H1 (cell line): ENCODE measurements at regions not wholly inside any gene's neighbourhood (a gene's known extent, or its start where the extent isn't known, plus 50 kb on each side); places are given as distances from the start of the nearest gene placed in this dataset.

Experiments used
- CTCF ChIA-PET: fragments of 300-600 bp; sonication (Branson Sonifier 250); formaldehyde crosslinking; loops from one replicate; lab custom pipeline; 2021; ENCODE audit not compliant: partially characterized antibody; lab: Charles Lee
- POLR2A ChIA-PET: fragments of 300-600 bp; sonication (Branson Sonifier 250); formaldehyde crosslinking; loops from one replicate; lab custom pipeline; 2021; ENCODE audit warnings: inconsistent platforms; ENCODE audit not compliant: partially characterized antibody; lab: Charles Lee
- DNase-seq, 2 experiments: peaks; one replicate each; pipeline versions ENCODE4 v3.0.0 to v3.0.0-alpha.2; 2010 to 2022; ENCODE audit warnings: low spot score in 2 of 2, low read depth in 1 of 2, mixed read lengths in 1 of 2
- FAIRE-seq: peaks from 2 replicates; lab custom pipeline; 2011; peaks lifted over from hg19 to GRCh38; lab: Jason Lieb, UNC
- H2AFZ ChIP-seq: 2 replicates; pipeline ENCODE4 v1.8.1; 2012; ENCODE audit warnings: low read length, inconsistent platforms
- H2AK5ac ChIP-seq: 2 replicates; pipeline ENCODE4 v1.6.1; 2013; ENCODE audit warnings: low read depth, low read length
- H2BK120ac ChIP-seq: replicated peaks from 2 replicates; pipeline ENCODE3; 2013; ENCODE audit warnings: low read depth, low read length, inconsistent platforms
- H2BK12ac ChIP-seq: 2 replicates; pipeline ENCODE4 v1.6.1; 2013; ENCODE audit warnings: low read depth, low read length
- H2BK15ac ChIP-seq: 2 replicates; pipeline ENCODE4 v1.6.1; 2013; ENCODE audit warnings: low read length
- H2BK20ac ChIP-seq: 2 replicates; pipeline ENCODE4 v1.6.1; 2013; ENCODE audit warnings: low read length
- H2BK5ac ChIP-seq: 2 replicates; pipeline ENCODE4 v1.6.1; 2013; ENCODE audit warnings: low read depth, low read length
- H3K14ac ChIP-seq: 2 replicates; pipeline ENCODE4 v1.6.1; 2013; ENCODE audit warnings: inconsistent platforms; ENCODE audit not compliant: insufficient read length
- H3K18ac ChIP-seq: 2 replicates; pipeline ENCODE4 v1.6.1; 2013; ENCODE audit warnings: low read length; ENCODE audit errors: extremely low read depth
- H3K23ac ChIP-seq: 2 replicates; pipeline ENCODE4 v1.6.1; 2013; ENCODE audit warnings: inconsistent platforms; ENCODE audit not compliant: insufficient read length
- H3K23me2 ChIP-seq: 2 replicates; pipeline ENCODE4 v1.6.1; 2013; ENCODE audit warnings: low read depth, low read length
- H3K27ac ChIP-seq: 2 replicates; pipeline ENCODE4 v1.6.1; 2011; ENCODE audit warnings: low read depth, low read length, inconsistent platforms
- H3K27me3 ChIP-seq, 4 experiments: replicated peaks in 1 of 4; 1 replicate in 1 of 4; 2 replicates in 3 of 4; pipeline versions ENCODE4 v1.6.1 to v1.8.1; 2011 to 2013; ENCODE audit warnings: low read length in 3 of 4, mild to moderate bottlenecking in 3 of 4, inconsistent platforms in 2 of 4, mixed read lengths in 2 of 4, moderate library complexity in 1 of 4; ENCODE audit not compliant: control insufficient read depth in 3 of 4, insufficient read depth in 3 of 4; ENCODE audit errors: extremely low read depth in 1 of 4
- H3K36me3 ChIP-seq, 4 experiments: 2 replicates each; pipeline versions ENCODE4 v1.6.1 to v1.8.1; 2011 to 2013; ENCODE audit warnings: mild to moderate bottlenecking in 4 of 4, low read length in 3 of 4, moderate library complexity in 2 of 4, control low read depth in 1 of 4, inconsistent platforms in 1 of 4; ENCODE audit not compliant: insufficient read depth in 4 of 4, control insufficient read depth in 2 of 4
- H3K4ac ChIP-seq: replicated peaks from 2 replicates; pipeline ENCODE3; 2013; ENCODE audit warnings: low read length, low read depth, mixed read lengths, inconsistent platforms; ENCODE audit not compliant: insufficient read length
- H3K4me1 ChIP-seq, 4 experiments: replicated peaks in 1 of 4; 1 replicate in 1 of 4; 2 replicates in 3 of 4; pipeline versions ENCODE4 v1.6.1 to v1.8.1; 2011 to 2013; ENCODE audit warnings: low read length in 3 of 4, inconsistent platforms in 2 of 4, mixed read lengths in 1 of 4; ENCODE audit not compliant: insufficient read depth in 4 of 4, control insufficient read depth in 3 of 4
- H3K4me2 ChIP-seq, 2 experiments: 2 replicates each; pipeline versions ENCODE4 v1.6.1 to v1.8.1; 2011 to 2013; ENCODE audit warnings: low read depth in 2 of 2, low read length in 2 of 2, control low read depth in 1 of 2, inconsistent platforms in 1 of 2, mild to moderate bottlenecking in 1 of 2; ENCODE audit not compliant: insufficient read depth in 1 of 2
- H3K4me3 ChIP-seq, 4 experiments: fragments of 200-600, 300-600 bp in 1 of 4; sonication (generic), shearing (Covaris generic), sonication (Bioruptor Twin) in 1 of 4; 2 replicates each; pipeline versions ENCODE4 v1.5.1 to v1.8.1; 2011 to 2016; ENCODE audit warnings: low read length in 4 of 4, low read depth in 3 of 4, control low read depth in 2 of 4, inconsistent platforms in 2 of 4, mild to moderate bottlenecking in 2 of 4, mixed read lengths in 1 of 4, moderate library complexity in 1 of 4; ENCODE audit not compliant: insufficient read depth in 2 of 4; ENCODE audit errors: extremely low read depth in 1 of 4
- H3K56ac ChIP-seq: replicated peaks from 2 replicates; pipeline ENCODE3; 2013; ENCODE audit warnings: low read depth, mild to moderate bottlenecking, mixed read lengths, low read length, inconsistent platforms; ENCODE audit not compliant: insufficient read length
- H3K79me1 ChIP-seq: 2 replicates; pipeline ENCODE4 v1.6.1; 2013; ENCODE audit warnings: low read depth, low read length, control low read depth
- H3K79me2 ChIP-seq, 2 experiments: 2 replicates each; pipeline versions ENCODE4 v1.6.1 to v1.8.1; 2012 to 2013; ENCODE audit warnings: low read length in 2 of 2, mild to moderate bottlenecking in 2 of 2, inconsistent platforms in 1 of 2; ENCODE audit not compliant: insufficient read depth in 2 of 2, control insufficient read depth in 1 of 2
- H3K9ac ChIP-seq, 4 experiments: replicated peaks in 1 of 4; 1 replicate in 1 of 4; 2 replicates in 3 of 4; pipeline versions ENCODE4 v1.6.1 to v1.8.1; 2011 to 2013; ENCODE audit warnings: low read depth in 3 of 4, low read length in 3 of 4, control low read depth in 2 of 4, mild to moderate bottlenecking in 2 of 4, moderate library complexity in 2 of 4, inconsistent platforms in 1 of 4; ENCODE audit errors: extremely low read depth in 1 of 4
- H3K9me3 ChIP-seq, 2 experiments: 2 replicates each; pipeline versions ENCODE4 v1.6.1 to v1.8.1; 2012 to 2013; ENCODE audit warnings: mild to moderate bottlenecking in 2 of 2, moderate library complexity in 2 of 2, control low read depth in 1 of 2, inconsistent platforms in 1 of 2, low read depth in 1 of 2, low read length in 1 of 2, mixed read lengths in 1 of 2; ENCODE audit not compliant: insufficient read depth in 2 of 2
- H4K20me1 ChIP-seq, 2 experiments: replicated peaks in 1 of 2; 2 replicates each; pipeline versions ENCODE3 to v1.8.1; 2011 to 2013; ENCODE audit warnings: inconsistent platforms in 2 of 2, low read length in 2 of 2, mild to moderate bottlenecking in 1 of 2; ENCODE audit not compliant: insufficient read depth in 2 of 2, control insufficient read depth in 1 of 2
- H4K5ac ChIP-seq: 2 replicates; pipeline ENCODE4 v1.6.1; 2013; ENCODE audit warnings: low read length, low read depth, mixed read lengths, inconsistent platforms; ENCODE audit not compliant: insufficient read length
- H4K8ac ChIP-seq: 2 replicates; pipeline ENCODE4 v1.8.0; 2013; ENCODE audit warnings: mild to moderate bottlenecking, moderate library complexity, low read length, inconsistent platforms; ENCODE audit not compliant: insufficient read depth; ENCODE audit errors: extremely low read depth
- H4K91ac ChIP-seq: replicated peaks from 2 replicates; pipeline ENCODE3; 2013; ENCODE audit warnings: low read length, mixed read lengths, inconsistent platforms; ENCODE audit not compliant: insufficient read length
- ATF3 ChIP-seq: IDR thresholded peaks from 2 replicates; pipeline ENCODE4 v1.6.1; 2011; ENCODE audit warnings: low read depth, mild to moderate bottlenecking, low read length; ENCODE audit not compliant: insufficient read depth
- BCL11A ChIP-seq, 2 experiments: IDR thresholded peaks; one replicate each; pipeline ENCODE4 v1.6.1; 2011; ENCODE audit warnings: low read depth in 2 of 2, low read length in 2 of 2, mild to moderate bottlenecking in 2 of 2
- CHD2 ChIP-seq: IDR thresholded peaks from 2 replicates; pipeline ENCODE4 v1.6.1; 2012; ENCODE audit warnings: low read length, improper control_type of control experiment
- FOSL1 ChIP-seq: IDR thresholded peaks from 2 replicates; pipeline ENCODE4 v1.6.1; 2011; ENCODE audit warnings: mild to moderate bottlenecking, low read depth, low read length, moderate library complexity; ENCODE audit not compliant: insufficient read depth
- GTF2F1 ChIP-seq: IDR thresholded peaks from 2 replicates; pipeline ENCODE4 v1.6.1; 2012; ENCODE audit warnings: low read depth, low read length, improper control_type of control experiment, borderline replicate concordance
- JUND ChIP-seq: IDR thresholded peaks from 2 replicates; pipeline ENCODE4 v1.6.1; 2011; ENCODE audit warnings: mild to moderate bottlenecking, improper control_type of control experiment, low read length
- KDM5A ChIP-seq: fragments of 200-600 bp; IDR thresholded peaks from 2 replicates; pipeline ENCODE4 v1.7.1; 2012; ENCODE audit warnings: mild to moderate bottlenecking, low read length, inconsistent platforms, mixed read lengths
- MAFK ChIP-seq: IDR thresholded peaks from 2 replicates; pipeline ENCODE4 v1.6.1; 2012; ENCODE audit warnings: low read depth, mild to moderate bottlenecking, improper control_type of control experiment, low read length
- POLR2AphosphoS5 ChIP-seq: IDR thresholded peaks from 2 replicates; pipeline ENCODE4 v1.6.1; 2011; ENCODE audit warnings: low read depth, low read length
- RNF2 ChIP-seq: fragments of 200-900, 300-1000 bp; sonication (generic); IDR thresholded peaks from 2 replicates; pipeline ENCODE4 v1.7.1; 2016; ENCODE audit warnings: borderline replicate concordance, low read depth, mild to moderate bottlenecking, antibody characterized with exemption, low read length; ENCODE audit not compliant: poor library complexity, severe bottlenecking; ENCODE audit errors: missing control alignments
- SIRT6 ChIP-seq: IDR thresholded peaks from one replicate; pipeline ENCODE4 v1.7.1; 2012; ENCODE audit warnings: low read length, inconsistent platforms
- SP1 ChIP-seq: IDR thresholded peaks from 2 replicates; pipeline ENCODE4 v1.6.1; 2011; ENCODE audit warnings: low read depth, low read length
- SP2 ChIP-seq: IDR thresholded peaks from 2 replicates; pipeline ENCODE4 v1.6.1; 2012; ENCODE audit warnings: mild to moderate bottlenecking, low read length, inconsistent platforms
- SP4 ChIP-seq: IDR thresholded peaks from 2 replicates; pipeline ENCODE4 v1.6.1; 2012; ENCODE audit warnings: low read length, inconsistent platforms
- TEAD4 ChIP-seq: IDR thresholded peaks from 2 replicates; pipeline ENCODE4 v1.6.1; 2012; ENCODE audit warnings: low read depth, low read length, inconsistent platforms, mixed read lengths
- ZNF274 ChIP-seq: IDR thresholded peaks from 2 replicates; pipeline ENCODE4 v1.7.0; 2012; ENCODE audit warnings: low read length, borderline replicate concordance; ENCODE audit errors: extremely low read depth
- WGBS, 2 experiments: shearing (Covaris generic) in 1 of 2; methylation state at CpG; one replicate each; pipeline versions ENCODE4 v1.1.6 to v1.1.7; 2013 to 2015; ENCODE audit warnings: low lambda C conversion rate in 2 of 2, mixed read lengths in 2 of 2, inconsistent platforms in 1 of 2, low coverage in 1 of 2, missing lambda C conversion rate in 1 of 2; ENCODE audit not compliant: insufficient replicate concordance in 2 of 2, insufficient coverage in 1 of 2, insufficient read length in 1 of 2; ENCODE audit errors: extremely low coverage in 1 of 2, missing lambda C conversion rate in 1 of 2; 5-methylcytosine and 5-hydroxymethylcytosine counted together

GRCh38 chr6:167698540-167698939 is 128.2 kb upstream of the AFDN start:
- no peak overlapping the region for H3K23ac ChIP-seq
- no peak overlapping the region for H2BK120ac ChIP-seq
- no peaks in the 10 kb centered on the region for H3K9me3 ChIP-seq
- H2BK5ac ChIP-seq = no peak overlapping the region; the same call in 1 of the 2 replicates
- FAIRE-seq (no peak), DNase-seq (no peak)
- H3K23me2 ChIP-seq = no peaks in the 10 kb centered on the region
- peaks cover 0 to 6% (median 3%) of the 10 kb centered on the region in 4 experiments; a peak in 3 of 7 replicates for H3K4me1 ChIP-seq
- H2BK15ac ChIP-seq = no peak overlapping the region
- no peaks in the 10 kb centered on the region for H4K20me1 ChIP-seq
- H3K79me2 ChIP-seq = no peaks in the 10 kb centered on the region
- no peak overlapping the region for H3K18ac ChIP-seq
- H4K8ac ChIP-seq = peak overlapping the region; percentile 22; the same call in 1 of the 2 replicates
- no peak overlapping the region for H2AK5ac ChIP-seq
- no peaks in the 10 kb centered on the region for H3K36me3 ChIP-seq
- no peak overlapping the region for H3K27ac ChIP-seq
- WGBS, 2 experiments = 89% methylated on average over 12 of the region's 12 CpGs; no CpG with 5 or more reads in 1 of the 2 experiments
- ChIA-PET POLR2A (no interaction called here), CTCF (interaction anchor here (1.3 kb wide), 3 partner anchors 8 to 255 kb away, joined by 3 to 7 read pairs (median 4); no protein-coding TSS in a partner anchor)
- H2BK12ac ChIP-seq = no peak overlapping the region
- H3K4ac ChIP-seq = no peak overlapping the region
- H3K56ac ChIP-seq = no peak overlapping the region
- H2AFZ ChIP-seq = no peak overlapping the region
- peak overlapping the region; percentile 66 for H4K91ac ChIP-seq
- peak overlapping the region; percentile 80; the same call in 1 of the 2 replicates for H2BK20ac ChIP-seq
- H3K14ac ChIP-seq = no peak overlapping the region
- H4K5ac ChIP-seq = no peak overlapping the region
- no peak overlapping the region for H3K4me3 ChIP-seq
- no peak overlapping the region for H3K9ac ChIP-seq
- H3K4me2 ChIP-seq = no peak overlapping the region
- H3K27me3 ChIP-seq = no peaks in the 10 kb centered on the region
- H3K79me1 ChIP-seq = no peaks in the 10 kb centered on the region
- TF ChIP-seq BCL11A (IDR thresholded peaks at IDR 0.05; ENCODE audit: low read depth in 2 of 2, low read length in 2 of 2) (no peak), POLR2AphosphoS5 (no peak), SP4 (no peak), RNF2 (no peak), KDM5A (no peak), SIRT6 (no peak), FOSL1 (no peak), SP2 (no peak), CHD2 (no peak), SP1 (no peak), ATF3 (no peak), MAFK (no peak), TEAD4 (no peak), GTF2F1 (no peak), ZNF274 (no peak), JUND (no peak)
